OCI-LY7 (cell line): ENCODE measurements at regions not wholly inside any gene's neighbourhood (a gene's known extent, or its start where the extent isn't known, plus 50 kb on each side); places are given as distances from the start of the nearest gene placed in this dataset.
"Not testable (repeated sequence)": the region's sequence is repeated elsewhere in the genome, so short reads cannot be mapped to it uniquely, and the experiment has no call there.

Experiments
- CTCF ChIP-seq: fragments of 200-600 bp; sonication (generic); conservative IDR thresholded peaks from 2 replicates; pipeline ENCODE4 v1.5.1; 2014; ENCODE audit warnings: mild to moderate bottlenecking, antibody characterized with exemption, low read length, moderate library complexity, mixed read lengths
- EZH2phosphoT487 ChIP-seq: fragments of 200-600 bp; sonication (generic); IDR thresholded peaks from 2 replicates; pipeline ENCODE4 v1.6.1; 2018; ENCODE audit warnings: low read depth, borderline replicate concordance, mild to moderate bottlenecking, mixed run types, antibody characterized with exemption, low read length, moderate library complexity, mixed read lengths

- TF ChIP-seq CTCF, EZH2phosphoT487: not testable (repeated sequence)
These were observed 86.4 kb upstream of the TERB2 start for GRCh38 chr15:44870125-44870524.
